ENCODE measurements at regions not wholly inside any gene's neighbourhood (a gene's known extent, or its start where the extent isn't known, plus 50 kb on each side); places are given as distances from the start of the nearest gene placed in this dataset.

DNA sequence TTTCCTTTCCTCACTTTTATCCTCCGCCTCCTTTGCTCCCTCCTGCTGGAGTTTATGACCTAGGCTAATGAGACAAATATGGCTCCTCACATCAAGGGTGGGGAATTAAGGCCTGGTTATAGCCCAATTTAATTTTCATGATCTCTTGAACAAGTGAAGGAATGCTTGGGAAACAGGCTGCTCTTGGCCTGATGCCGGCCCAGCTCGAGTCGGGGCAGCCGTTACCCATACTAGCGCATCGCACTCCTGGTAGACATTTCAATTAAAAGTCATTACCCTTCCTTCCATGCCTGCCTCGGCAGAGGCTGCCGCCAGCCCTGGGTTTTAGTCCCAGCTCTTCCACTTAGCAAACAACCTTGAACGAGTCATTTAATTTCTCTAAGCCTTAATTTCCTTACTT lies 425.7 kb downstream of the TMEM38B start:
- TF ChIP-seq SIN3A (IDR thresholded peaks at IDR 0.05; ENCODE audit: borderline replicate concordance, insufficient read depth, low read length) (no peak), POLR2AphosphoS5 (IDR thresholded peaks at IDR 0.05; ENCODE audit: low read depth, low read length) (no peak), FOXP2 (optimal IDR thresholded peaks at IDR 0.05; ENCODE audit: borderline replicate concordance, extremely low read depth, extremely low read length, insufficient read depth) (no peak), TAF1 (IDR thresholded peaks at IDR 0.05; ENCODE audit: borderline replicate concordance, insufficient read depth, low read length) (no peak)
- TF ChIP-seq, protein P1, sequence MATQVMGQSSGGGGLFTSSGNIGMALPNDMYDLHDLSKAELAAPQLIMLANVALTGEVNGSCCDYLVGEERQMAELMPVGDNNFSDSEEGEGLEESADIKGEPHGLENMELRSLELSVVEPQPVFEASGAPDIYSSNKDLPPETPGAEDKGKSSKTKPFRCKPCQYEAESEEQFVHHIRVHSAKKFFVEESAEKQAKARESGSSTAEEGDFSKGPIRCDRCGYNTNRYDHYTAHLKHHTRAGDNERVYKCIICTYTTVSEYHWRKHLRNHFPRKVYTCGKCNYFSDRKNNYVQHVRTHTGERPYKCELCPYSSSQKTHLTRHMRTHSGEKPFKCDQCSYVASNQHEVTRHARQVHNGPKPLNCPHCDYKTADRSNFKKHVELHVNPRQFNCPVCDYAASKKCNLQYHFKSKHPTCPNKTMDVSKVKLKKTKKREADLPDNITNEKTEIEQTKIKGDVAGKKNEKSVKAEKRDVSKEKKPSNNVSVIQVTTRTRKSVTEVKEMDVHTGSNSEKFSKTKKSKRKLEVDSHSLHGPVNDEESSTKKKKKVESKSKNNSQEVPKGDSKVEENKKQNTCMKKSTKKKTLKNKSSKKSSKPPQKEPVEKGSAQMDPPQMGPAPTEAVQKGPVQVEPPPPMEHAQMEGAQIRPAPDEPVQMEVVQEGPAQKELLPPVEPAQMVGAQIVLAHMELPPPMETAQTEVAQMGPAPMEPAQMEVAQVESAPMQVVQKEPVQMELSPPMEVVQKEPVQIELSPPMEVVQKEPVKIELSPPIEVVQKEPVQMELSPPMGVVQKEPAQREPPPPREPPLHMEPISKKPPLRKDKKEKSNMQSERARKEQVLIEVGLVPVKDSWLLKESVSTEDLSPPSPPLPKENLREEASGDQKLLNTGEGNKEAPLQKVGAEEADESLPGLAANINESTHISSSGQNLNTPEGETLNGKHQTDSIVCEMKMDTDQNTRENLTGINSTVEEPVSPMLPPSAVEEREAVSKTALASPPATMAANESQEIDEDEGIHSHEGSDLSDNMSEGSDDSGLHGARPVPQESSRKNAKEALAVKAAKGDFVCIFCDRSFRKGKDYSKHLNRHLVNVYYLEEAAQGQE (IDR thresholded peaks at IDR 0.05; ENCODE audit: insufficient read depth in 1 of 2, low read depth in 2 of 2, low read length in 2 of 2) = no peak

DNA sequence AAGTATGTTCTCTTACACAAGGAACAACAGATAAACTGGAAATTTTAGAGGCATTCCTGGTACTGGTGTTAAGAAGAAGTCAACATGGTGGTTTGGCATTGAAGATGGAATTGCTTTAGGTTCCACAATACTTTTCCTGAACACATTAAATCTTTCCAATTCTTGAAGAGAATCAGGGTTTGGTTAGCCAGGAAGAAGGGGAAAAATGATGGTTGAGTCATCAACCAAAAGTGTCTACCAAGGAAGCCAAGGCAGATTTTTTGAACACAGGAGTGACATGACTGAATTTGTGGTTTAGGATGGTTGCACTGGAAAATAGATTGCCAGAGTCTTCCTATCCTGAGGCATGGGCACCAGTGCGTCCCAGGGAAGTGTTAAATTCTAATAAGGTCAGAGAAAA lies 433.4 kb downstream of the TMEM38B start:
- TF ChIP-seq SIN3A (IDR thresholded peaks at IDR 0.05; ENCODE audit: borderline replicate concordance, insufficient read depth, low read length) = no peak
- TF ChIP-seq TAF1 (IDR thresholded peaks at IDR 0.05; ENCODE audit: borderline replicate concordance, insufficient read depth, low read length) = no peak
- no peak for TF ChIP-seq POLR2AphosphoS5 (IDR thresholded peaks at IDR 0.05; ENCODE audit: low read depth, low read length)
- TF ChIP-seq, protein P1 (IDR thresholded peaks at IDR 0.05; ENCODE audit: insufficient read depth in 1 of 2, low read depth in 2 of 2, low read length in 2 of 2) = no peak
- no peak for TF ChIP-seq FOXP2 (optimal IDR thresholded peaks at IDR 0.05; ENCODE audit: borderline replicate concordance, extremely low read depth, extremely low read length, insufficient read depth)

DNA sequence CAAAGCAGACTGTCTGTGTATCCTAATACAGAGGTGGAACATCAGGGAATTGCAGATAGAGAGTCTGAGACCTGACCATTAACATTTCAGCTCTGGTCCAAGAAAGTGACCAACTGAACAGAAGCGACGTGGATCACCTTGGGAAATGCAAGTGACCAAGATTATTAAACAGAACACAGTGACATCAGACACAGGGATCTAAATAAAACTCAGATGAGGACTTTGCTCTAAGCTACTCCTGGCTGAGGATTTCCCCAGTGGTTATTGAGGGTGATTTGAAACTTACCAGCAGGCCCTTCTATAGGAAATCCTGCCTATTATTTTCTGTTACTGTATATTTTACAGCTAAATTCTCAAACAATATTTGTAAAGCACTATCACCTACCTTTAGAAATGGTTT lies 436.0 kb downstream of the TMEM38B start:
- TF ChIP-seq FOXP2 (optimal IDR thresholded peaks at IDR 0.05; ENCODE audit: borderline replicate concordance, extremely low read depth, extremely low read length, insufficient read depth) = no peak
- TF ChIP-seq TAF1 (IDR thresholded peaks at IDR 0.05; ENCODE audit: borderline replicate concordance, insufficient read depth, low read length) = no peak
- TF ChIP-seq SIN3A (IDR thresholded peaks at IDR 0.05; ENCODE audit: borderline replicate concordance, insufficient read depth, low read length) = no peak
- TF ChIP-seq, protein P1 (IDR thresholded peaks at IDR 0.05; ENCODE audit: insufficient read depth in 1 of 2, low read depth in 2 of 2, low read length in 2 of 2) = no peak
- no peak for TF ChIP-seq POLR2AphosphoS5 (IDR thresholded peaks at IDR 0.05; ENCODE audit: low read depth, low read length)

DNA sequence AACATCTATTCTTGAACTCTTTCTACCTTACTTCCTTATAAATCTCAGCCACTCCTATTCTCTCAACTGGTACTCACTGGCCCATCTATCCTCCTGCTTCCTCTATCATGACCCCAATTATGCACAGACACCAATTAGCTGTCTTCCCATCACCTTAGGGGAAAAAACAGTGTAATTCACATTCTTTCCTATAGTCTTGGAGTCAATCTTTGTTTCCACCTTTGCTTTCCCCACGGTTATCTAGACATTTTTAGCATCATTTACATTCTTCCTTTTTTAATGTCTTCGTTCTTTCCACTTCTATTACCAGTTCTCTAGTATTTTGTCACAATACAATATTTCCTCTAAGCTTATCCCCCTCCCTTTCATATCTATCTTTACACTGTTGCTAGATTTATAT lies 449.4 kb downstream of the TMEM38B start:
- TF ChIP-seq, protein P1 (IDR thresholded peaks at IDR 0.05; ENCODE audit: insufficient read depth in 1 of 2, low read depth in 2 of 2, low read length in 2 of 2) = no peak
- TF ChIP-seq FOXP2 (optimal IDR thresholded peaks at IDR 0.05; ENCODE audit: borderline replicate concordance, extremely low read depth, extremely low read length, insufficient read depth) (no peak), SIN3A (IDR thresholded peaks at IDR 0.05; ENCODE audit: borderline replicate concordance, insufficient read depth, low read length) (no peak), POLR2AphosphoS5 (IDR thresholded peaks at IDR 0.05; ENCODE audit: low read depth, low read length) (no peak), TAF1 (IDR thresholded peaks at IDR 0.05; ENCODE audit: borderline replicate concordance, insufficient read depth, low read length) (no peak)

Measured in PFSK-1 (cell line).